DOHH2 (cell line): ENCODE measurements at regions not wholly inside any gene's neighbourhood (a gene's known extent, or its start where the extent isn't known, plus 50 kb on each side); places are given as distances from the start of the nearest gene placed in this dataset.

Experiments
- CTCF ChIP-seq: fragments of 200-600 bp; sonication (generic); IDR thresholded peaks from one replicate; pipeline ENCODE4 v1.5.1; 2014; ENCODE audit warnings: antibody characterized with exemption, mild to moderate bottlenecking, low read depth, low read length; ENCODE audit not compliant: poor library complexity, severe bottlenecking
- EZH2phosphoT487 ChIP-seq: fragments of 200-600 bp; sonication (generic); IDR thresholded peaks from 2 replicates; pipeline ENCODE4 v1.6.1; 2017; ENCODE audit warnings: borderline replicate concordance, mild to moderate bottlenecking, antibody characterized with exemption, low read length, moderate library complexity, mixed read lengths

DNA sequence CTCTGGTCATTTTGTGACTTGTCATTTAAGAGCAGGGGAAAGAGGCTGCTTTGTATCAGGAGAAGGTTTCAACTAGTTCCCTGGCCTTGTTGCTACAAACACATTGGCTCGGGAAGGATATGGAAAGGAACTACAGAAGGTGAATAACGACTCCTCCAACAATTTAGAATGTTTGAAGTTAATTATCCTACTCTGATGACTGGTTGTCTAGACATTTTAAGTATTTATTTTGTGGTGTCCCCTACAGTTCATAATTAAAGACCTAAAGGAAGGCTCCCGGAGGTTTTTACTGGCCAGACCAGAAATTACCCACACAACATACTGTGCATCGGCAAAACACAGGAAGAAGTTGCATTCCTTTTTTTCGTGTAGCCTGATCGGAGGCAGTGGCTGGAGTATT is 515.8 kb upstream of the SALL1 start:
- TF ChIP-seq CTCF (no peak), EZH2phosphoT487 (no peak)
